HG03135 (cell line): ENCODE measurements at regions not wholly inside any gene's neighbourhood (a gene's known extent, or its start where the extent isn't known, plus 50 kb on each side); places are given as distances from the start of the nearest gene placed in this dataset.
"Not testable (repeated sequence)": the region's sequence is repeated elsewhere in the genome, so short reads cannot be mapped to it uniquely, and the experiment has no call there.

Experiments used
- ATAC-seq: cut with Tn5 transposase; IDR thresholded peaks from one replicate; pipeline ENCODE4 v1.9.1; 2021; ENCODE audit warnings: mild to moderate bottlenecking, moderate library complexity; ENCODE audit not compliant: unreplicated experiment

DNA sequence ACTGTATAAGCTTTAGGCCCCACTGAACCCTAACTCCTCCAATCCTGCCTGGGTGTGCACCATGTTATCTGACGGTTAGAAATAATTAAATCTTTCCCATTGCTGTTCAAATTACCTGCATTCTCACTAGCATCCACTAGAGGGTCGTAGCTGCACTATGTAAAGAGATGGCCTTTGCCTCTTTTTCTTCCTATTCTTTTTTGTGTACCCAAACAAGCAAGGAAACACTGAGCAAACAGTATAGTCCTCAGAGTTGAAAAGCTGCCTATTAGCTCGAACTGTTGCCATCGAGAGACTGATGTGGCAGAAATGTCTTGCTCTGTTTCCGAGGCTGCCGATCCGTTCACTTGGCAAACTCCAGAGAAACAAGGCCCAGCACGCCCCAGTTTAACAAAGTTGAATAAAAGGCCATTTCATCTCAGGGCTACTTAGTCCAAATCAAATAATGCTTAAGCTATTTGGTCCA, 163.8 kb upstream of the TRPM3 start:
- peak; percentile 85 for ATAC-seq

DNA sequence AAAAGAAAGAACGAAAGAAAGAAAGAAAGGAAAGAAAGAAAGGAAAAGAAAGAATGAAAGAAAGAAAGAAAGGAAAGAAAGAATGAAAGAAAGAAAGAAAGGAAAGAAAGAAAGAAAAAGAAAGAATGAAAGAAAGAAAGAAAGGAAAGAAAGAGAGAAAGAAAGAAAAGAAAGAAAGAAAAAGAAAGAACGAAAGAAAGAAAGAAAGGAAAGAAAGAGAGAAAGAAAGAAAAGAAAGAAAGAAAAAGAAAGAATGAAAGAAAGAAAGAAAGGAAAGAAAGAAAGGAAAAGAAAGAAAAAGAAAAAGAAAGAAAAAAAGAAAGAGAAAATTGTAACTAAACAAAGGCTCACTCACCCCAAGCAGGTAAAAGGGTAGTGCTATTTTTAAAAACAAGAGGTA, 160.7 kb upstream of the TRPM3 start:
- ATAC-seq: not testable (repeated sequence)

DNA sequence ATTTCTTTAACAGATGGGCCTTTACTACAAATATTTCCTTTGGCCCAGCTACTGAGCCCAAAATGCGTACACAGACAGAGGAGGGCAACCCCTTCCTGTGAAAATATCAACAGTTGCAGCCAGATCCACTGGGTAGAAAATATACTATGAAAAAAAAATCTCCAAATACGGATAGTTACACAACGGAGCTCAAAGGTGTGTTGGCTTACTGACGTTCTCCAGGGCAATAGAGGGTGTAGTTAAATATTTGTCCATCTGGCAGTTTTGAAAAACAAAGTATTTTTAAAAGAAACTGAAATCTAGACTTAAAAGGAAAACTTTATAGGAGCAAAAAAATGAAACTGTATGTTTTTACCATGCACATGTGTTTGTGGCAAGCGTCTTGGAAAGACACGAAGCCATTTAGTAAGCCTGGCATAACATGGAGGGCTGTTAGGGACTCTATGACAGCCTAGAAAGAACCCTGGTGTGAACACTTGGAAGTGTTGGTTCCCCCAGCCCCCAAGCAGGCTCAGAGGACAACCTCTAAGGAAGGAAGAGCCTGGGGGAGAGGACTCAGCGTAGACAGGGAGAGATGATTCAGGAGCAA, 157.8 kb upstream of the TRPM3 start:
- ATAC-seq: no peak

DNA sequence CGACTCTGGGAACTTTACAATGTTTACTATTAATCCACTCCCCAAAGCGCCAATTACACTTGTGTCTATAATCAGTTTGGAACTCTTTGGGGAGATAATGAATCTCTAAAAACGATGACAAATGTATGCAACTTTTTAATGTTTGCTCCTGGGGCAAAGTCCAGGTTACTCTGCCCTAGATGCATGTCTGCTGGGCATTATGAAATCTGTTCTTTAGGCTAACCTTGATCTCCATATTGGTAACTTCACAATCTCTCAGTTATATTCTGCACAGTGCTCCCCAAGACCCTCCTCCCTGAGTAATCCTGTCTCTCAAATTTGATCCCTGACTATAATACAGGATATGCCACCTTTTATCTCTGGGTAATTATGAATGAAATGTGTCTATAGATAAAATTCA, 152.2 kb upstream of the TRPM3 start:
- no peak for ATAC-seq

DNA sequence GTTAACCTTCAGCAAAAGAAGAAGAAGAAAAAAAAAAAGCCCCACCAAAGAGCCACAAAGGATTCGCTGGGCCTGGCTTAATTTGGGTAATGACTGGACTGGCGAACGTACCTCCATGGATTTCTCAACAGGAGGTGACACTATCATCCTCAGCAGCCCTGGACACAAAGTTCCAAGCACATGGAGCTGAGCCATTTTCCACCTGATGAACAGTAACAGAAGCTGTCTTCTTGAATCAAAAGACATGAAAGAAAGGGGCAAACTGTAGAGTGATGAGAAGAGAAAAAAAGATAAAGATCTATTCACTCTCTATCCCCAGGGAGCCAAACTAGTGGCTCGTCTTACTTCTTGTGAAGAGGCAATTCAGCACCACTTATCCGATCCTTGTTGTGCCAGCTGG, 150.2 kb upstream of the TRPM3 start:
- no peak for ATAC-seq

DNA sequence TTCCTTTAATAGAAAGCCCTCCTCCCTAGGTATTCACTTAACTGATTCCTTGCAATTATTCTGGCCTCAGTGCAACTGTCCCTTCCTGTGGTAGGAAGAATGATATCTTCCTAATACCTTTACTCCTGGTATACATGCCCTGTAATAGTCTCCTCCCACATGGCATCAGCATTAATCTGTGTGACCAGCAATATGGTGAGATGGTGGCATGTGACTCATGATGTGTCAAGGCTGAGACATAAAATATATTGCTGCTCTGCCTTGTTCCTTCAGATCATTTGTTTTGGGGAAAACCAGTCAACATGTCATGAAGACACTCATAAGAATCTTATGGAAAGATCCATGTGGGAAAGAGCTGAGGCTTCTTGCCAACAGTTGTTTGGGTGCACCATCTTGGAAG, 149.1 kb upstream of the TRPM3 start:
- ATAC-seq: no peak

DNA sequence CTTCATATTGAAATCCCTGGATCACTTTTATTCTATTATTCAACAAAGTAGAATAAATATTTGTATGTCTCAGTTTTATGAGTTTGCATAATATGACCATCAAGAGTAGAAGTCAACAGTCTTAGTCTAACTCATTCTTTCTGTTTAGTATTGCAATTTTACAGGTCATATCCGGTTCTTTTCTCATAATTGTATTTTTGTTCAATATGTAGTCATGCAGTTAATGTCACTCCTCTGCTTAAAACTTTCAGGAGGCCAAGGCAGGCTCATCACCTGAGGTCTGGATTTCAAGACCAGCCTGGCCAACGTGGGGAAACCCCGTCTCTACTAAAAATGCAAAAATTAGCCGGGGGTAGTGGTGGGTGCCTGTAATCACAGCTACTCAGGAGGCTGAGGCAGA, 148.4 kb upstream of the TRPM3 start:
- ATAC-seq: no peak

DNA sequence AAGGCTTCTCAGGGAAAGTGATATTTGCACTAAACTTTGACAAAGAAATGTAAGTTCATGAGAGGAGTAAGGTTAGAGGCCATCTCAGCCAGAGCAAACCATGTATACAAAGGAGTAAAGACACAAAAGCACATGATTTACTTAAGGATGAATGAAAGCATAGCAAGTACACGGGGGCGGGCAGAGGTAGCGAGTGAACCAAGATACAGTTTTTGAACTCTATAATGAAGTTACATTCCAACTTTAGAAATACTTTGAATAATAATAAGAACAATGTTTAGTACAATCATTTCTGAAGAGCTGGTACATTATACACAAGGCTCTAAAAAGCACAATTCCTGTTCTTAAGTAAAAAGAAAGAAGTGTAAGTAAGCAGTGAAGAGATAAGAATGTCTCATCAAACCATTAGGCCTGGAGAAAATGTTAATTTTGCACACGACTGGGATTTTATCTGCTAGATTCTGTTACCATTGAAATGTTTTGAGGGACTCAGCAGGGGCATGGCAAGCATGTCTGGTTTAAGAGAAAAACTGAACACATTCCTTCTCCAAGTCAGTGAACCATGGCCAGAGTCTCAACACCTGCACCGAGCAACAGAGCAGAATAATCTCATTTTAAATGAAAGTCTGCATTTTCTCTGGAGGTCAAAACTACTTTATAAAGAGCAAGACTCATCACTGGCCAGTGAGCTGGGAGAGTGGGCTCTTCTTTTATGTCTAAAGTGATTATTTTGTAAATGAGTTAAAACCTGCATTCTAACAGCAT, 147.6 kb upstream of the TRPM3 start:
- ATAC-seq: no peak

DNA sequence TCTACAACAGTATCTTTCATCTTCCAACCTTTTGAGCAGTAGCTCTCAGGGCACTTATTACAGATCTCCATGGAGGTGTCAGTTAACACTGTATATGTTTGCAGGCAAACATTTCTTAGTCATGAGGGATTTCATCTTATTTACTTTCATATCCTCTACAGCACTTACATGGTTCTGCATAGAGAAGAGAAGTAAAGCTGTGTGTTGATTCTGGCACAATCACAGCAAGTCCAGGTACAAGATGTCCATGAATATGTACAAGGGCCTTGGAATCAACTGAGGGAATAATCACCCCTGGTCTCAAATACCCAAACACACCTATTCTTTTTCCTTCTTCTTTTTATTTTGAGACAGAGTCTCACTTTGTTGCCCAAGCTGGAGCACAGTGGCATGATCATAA, 142.0 kb upstream of the TRPM3 start:
- ATAC-seq: no peak

DNA sequence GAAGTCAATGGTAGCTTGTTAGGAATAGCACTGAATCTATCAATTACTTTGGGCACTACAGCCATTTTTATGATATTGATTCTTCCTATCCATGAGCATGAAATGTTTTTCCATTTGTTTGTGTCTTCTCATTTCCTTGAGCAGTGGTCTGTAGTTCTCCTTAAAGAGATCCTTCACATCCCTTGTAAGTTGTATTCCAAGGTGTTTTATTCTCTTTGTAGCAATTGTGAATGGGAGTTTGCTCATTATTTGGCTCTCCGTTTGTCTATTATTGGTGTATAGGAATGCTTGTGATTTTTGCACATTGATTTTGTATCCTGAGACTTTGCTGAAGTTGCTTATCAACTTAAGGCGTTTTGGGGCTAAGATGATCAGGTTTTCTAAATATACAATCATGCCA, 139.0 kb upstream of the TRPM3 start:
- ATAC-seq: not testable (repeated sequence)

DNA sequence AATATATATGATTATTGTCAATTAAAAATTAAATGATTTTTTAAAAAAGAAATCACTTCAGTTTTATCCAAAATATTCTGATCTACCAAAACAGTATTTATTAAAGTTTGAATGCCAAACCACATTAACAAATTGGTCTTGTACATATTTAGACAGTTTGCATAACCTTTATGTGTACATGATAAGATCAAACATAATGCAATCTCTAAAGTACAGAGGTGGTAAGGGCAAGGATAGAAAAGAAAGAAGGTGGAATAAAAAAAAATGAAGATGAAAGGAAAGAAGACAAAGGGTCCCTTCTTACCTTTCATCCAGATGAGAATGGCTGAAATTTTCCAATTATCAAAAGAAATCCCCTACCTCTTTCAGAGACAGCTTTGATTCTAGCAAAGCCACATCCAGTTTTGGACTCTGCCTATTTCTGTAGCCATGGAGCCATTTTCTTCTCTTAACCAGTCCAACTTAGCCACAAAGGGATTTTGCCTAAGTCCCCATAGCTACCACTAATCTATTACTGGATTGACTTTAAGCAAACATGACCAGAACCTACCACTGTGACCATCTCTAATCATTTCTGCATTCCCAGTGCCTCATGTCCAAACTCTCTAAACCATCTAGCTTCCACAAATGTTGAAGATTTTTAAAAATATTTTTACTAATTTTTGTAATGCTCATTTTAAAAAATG, 133.3 kb upstream of the TRPM3 start:
- no peak for ATAC-seq

DNA sequence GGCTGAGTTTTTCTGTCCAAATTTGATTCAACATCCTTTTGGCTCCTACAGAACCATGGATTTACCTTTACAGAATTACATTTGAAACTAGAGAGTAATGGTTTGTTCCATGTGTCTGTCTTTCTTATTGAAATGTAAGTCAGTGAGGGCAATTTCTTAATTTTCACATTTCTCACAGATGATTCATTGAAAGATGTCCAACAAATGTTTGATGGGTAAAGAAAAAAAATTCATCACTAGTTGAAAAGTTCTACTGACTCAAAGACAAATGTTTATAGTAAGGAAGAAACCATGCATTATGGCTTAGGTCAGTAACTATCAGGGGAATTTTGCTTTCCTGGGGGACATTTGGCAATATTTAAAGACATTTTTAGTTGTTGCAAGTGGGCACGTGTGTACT, 131.6 kb upstream of the TRPM3 start:
- no peak for ATAC-seq

DNA sequence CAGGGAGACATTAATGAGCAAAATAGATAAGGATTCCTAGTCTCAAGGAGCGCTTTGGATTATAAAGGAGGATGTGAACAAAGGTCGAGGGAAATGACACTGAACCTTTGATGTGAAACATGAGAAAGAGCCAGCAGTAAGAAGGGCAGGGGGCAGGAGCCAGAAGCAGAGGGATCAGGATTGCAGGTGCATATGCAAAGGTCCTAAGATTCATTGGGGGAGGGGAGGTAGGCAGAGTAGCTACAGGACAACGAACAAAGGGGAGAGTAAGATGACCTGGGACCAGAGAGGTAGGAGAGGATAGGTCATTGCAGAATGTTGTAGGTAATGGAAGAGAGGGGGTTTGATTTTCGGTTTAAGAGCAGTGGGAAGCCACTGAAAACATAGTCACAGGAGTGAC, 129.2 kb upstream of the TRPM3 start:
- ATAC-seq: no peak

DNA sequence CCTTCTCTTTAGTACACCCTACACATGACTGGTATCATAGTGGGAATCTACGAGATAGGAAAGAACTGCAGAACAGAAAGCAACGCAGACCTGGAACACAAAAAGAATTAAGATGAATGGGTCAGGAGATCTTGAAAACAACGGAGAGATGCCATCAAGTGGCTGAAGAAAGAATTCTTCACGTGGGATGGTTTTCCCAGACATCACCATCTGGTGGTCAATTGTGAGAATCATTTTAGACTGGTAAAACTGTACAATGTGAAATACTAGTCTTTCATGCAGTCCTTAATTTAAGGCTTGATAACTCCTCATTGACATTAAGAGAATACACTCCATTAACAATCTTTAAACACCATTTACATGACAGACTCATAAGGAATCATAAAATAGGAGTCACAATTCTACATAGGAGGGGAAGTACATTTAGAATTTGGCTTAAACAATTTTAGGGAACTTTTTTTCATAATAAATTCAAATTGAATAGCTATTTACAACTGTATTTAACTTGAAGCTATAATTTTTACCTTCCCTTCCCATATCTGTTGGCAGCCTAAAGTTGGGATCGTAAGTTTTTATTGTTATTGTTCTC, 128.4 kb upstream of the TRPM3 start:
- ATAC-seq: peak; percentile 77

DNA sequence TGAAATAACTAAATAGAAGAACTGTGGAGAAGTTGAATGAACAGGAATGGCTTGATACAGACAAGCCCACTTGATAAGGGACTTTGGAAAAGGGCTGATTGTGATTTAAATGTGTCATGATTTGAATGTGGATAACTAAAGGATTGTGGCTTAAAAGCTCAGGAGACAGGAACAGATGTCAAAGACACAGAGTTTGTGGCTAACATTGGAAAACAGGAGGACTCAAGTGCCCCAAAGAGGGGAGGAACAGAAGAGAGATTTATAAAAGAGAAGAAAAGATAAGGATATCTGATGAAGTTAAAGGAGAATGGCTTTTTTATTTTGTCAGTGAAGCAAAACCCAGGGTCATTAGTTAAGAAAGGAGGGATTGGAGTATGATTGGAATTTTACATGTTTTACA, 124.2 kb upstream of the TRPM3 start:
- no peak for ATAC-seq

DNA sequence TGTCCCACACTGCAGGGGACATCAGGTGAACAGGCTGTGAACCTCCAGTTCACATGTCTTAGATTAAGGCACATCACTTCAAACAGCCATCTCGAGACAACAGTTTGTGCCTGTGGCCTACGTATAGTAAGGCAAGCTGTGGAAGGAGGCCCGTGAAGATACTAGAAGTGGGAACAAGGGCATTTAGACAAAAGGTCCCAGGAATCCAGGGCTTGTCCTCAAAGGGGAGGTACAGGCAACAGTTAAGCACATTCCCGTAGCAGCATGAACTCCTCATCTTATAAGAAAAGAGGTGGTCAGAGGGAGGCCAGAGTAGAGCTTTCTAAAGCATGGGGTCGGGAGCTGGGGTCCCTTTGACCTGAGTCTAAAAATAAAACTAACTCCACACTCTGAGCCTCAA, 122.5 kb upstream of the TRPM3 start:
- no peak for ATAC-seq

DNA sequence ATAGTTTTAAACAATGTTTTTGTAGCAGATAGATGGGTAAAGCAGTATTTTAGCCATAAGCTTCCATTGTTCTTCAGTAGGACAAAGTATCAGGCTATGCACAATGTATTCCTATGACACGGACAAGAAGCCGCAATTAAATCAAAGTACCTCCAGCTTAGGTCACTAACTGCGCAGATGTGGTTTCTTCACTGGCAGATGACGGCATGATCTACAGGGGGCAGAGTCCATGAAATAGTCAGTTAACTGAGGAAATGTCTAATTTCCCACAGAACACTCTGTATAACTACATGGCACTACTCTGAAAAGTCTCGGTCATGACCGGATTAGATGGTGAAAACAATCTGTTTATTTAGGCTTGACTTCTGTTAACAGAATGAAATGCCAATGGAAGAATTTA, 120.7 kb upstream of the TRPM3 start:
- no peak for ATAC-seq

DNA sequence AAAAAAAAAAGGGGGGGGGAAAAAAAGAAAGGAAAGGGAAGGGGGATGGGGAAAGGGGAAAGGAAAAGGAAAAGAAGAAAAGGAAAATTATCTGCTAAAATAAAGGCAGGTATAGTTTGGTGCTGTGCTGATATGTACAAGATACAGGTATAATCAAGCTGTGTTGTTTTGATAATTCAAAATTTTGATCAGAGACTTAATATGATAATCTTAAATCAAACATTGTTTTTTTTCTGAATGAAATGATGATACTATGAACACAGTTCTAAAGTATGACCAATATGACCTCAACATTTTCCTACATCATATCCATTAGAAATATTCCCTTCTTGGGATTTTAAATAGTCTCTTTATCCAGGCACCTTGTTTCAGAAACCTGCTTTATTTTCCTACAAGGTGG, 115.6 kb upstream of the TRPM3 start:
- no peak for ATAC-seq

DNA sequence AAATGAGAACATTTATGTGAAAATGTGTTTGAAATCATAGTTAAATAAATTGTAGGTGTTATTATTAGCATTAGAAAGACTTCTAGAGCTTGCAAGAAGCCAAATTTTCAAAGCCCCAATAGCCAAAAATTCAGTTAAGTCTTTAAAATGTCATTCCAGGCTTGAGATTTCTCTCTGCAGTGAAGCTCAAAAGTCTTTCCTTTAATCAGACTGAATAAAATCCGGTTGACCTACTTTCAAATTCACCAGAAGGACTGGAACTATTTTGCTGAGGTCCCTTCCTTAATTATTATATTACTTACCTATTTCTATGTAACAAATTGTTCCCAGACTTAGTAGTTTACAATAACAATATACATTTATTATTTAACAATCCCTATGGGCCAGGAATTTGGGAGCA, 112.2 kb upstream of the TRPM3 start:
- no peak for ATAC-seq

DNA sequence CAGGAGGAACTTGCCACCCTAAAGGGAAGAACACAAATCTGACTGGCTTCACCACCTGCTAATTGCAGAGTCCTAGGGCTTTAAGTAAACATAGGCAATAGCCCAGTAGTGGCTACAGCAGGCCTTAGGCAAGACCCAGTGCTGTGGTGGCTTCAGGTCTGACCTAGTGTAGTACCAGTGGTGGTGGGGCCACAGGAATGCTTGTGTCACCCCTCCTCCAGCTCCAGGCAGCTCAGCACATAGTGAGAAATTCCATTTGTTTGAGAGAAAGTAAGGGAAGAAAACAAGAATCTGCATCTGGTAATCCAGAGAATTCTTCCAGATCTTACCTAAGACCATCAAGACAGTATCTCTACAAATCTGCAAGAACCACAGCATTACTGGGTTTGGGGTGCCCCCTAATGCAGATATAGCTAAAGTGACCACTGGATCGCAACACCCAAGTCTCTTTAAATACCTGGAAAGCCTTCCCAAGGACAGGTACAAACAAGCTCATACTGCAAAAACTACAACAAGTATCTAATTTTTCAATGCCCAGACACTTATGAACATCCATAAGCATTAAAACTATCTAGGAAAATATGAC, 102.6 kb upstream of the TRPM3 start:
- no peak for ATAC-seq

DNA sequence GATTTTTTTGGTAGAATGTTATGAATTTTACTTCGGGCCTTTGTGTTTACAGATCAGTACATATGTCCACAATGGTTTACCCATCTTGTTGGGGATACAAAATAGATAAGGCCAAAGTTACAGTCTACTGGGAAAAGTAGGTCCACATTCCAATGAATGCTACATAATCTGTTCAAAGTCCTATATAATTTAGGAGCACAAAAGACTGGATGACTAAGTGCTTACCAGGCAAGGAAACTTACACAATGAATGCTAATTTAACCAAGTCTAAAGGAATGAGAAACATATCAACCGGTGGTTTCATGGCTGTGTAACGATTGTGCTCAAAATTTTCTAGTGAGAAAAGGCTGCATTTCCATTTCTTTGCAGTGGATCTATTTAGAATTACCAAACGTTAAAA, 97.4 kb upstream of the TRPM3 start:
- ATAC-seq: no peak

DNA sequence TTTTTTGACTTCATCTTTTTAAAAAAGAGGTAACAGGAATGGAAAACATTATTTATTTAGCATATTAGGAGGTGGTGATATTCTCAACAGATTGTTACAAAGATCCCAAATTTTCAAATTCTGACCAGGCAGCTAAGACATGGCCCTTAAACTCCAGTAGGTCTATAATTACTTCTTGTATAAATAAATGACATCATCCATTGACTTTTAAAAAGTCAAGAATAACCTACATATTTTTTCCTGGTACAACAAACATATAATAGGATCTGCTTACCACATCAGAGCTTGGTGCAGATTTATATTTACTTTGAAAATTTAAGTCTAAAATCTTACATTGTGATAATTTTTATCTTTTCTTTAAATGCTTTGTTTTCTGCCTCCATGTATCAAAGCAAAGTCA, 92.2 kb upstream of the TRPM3 start:
- no peak for ATAC-seq
